SK-N-MC (cell line): ENCODE measurements at regions not wholly inside any gene's neighbourhood (a gene's known extent, or its start where the extent isn't known, plus 50 kb on each side); places are given as distances from the start of the nearest gene placed in this dataset.

ENCODE experiments used
- EZH2 ChIP-seq: fragments of 200-600 bp; sonication (generic); IDR thresholded peaks from one replicate; pipeline ENCODE4 v1.6.1; 2017; ENCODE audit warnings: antibody characterized with exemption
- POLR2AphosphoS5 ChIP-seq: IDR thresholded peaks from 2 replicates; pipeline ENCODE4 v1.6.1; 2012; ENCODE audit warnings: mild to moderate bottlenecking, low read depth, low read length, borderline replicate concordance

DNA sequence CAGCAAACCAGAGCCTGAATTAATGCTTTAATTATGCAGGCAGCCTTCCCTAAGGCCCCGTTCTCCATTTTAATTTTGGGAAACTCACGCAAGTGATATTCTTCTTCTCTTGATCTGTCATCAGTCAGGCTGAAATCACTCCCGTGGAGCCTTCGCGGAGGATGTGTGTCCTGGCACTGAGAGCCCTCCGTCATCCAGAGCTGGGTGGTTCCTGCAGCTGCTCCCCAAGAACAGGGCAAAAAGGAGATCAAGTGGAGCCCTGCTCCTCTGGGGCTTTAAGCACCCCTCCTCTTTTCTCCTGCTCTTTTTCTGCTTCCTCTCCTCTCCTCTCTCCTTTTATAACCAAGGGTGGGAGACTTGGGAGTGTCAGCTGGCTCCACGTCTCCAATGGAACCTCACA, 133.2 kb upstream of the CACNA1E start:
- TF ChIP-seq POLR2AphosphoS5, result no peak
- no peak for TF ChIP-seq EZH2
